GM18951 (cell line): ENCODE measurements at regions not wholly inside any gene's neighbourhood (a gene's known extent, or its start where the extent isn't known, plus 50 kb on each side); places are given as distances from the start of the nearest gene placed in this dataset.

ENCODE experiments used
- POLR2A ChIP-seq: IDR thresholded peaks from 4 replicates; pipeline ENCODE4 v1.6.1; 2011; ENCODE audit warnings: mild to moderate bottlenecking; ENCODE audit not compliant: insufficient read length, insufficient read depth; ENCODE audit errors: extremely low read depth
- in situ Hi-C: fragments of 300-500 bp; cut with MboI; formaldehyde crosslinking; loops from one replicate; pipeline ENCODE4 v1.12.0; 2022; ENCODE audit warnings: low sequenced_read_pairs, mixed read lengths, inconsistent platforms; ENCODE audit not compliant: unreplicated experiment

DNA sequence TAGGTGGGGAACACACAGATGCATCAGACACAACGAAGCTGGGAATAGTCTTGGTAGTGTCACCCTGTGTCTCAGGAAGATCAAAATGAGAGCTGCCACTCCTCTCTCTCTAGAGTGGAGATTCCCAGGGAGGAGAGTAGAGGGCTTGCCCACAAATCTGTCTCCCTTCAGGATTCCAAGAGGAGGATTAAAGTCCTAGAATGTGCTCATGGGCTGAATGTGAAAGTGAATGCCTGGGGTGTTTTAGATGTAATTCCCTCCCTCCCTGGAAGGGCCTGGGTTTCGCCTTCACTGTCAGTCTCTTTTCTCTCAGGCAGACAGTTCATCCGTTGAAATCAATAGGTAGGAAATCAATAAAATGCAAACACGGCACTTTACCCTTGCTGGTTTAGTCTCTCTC, 282.6 kb upstream of the PPARGC1A start:
- TF ChIP-seq POLR2A: no peak
- in situ Hi-C loops: no loop called here

DNA sequence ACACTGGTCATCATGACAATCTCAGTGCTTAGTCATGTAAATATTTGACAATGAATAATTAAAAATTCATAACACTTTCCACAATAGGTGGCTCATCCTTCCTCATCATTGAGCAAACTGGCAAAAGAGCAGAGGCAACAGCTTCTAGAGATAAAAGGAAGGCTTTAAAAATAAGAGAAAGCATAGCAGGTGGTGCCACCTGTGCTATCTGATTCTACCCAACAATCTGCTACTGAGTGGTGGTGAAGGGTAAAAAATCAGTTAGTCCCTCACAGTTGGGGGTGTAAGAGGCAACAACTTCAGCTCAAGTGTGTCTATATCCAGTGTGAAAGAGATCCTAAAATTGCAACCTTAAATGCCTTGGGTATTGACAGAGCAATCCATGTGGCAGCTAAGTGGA, 280.1 kb upstream of the PPARGC1A start:
- TF ChIP-seq POLR2A: no peak
- in situ Hi-C loops: no loop called here

DNA sequence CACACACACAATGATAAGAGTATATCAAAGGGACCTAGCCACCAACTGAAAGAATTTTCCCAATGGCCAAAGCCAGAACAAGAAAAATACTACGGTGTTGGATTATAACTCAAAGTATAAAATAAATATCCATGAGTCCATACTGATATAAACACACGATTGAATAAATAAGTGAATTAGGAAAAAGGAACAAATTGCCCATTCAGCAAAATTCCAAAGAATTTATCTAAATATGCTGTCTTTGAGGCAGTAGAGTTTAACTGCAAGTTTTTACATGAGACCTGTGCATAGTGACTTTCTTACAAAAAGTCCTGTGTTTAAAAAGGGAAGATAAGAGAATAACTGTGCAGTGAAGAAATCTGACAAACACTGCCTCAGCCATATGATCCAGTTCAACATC, 278.8 kb upstream of the PPARGC1A start:
- TF ChIP-seq POLR2A: no peak
- in situ Hi-C loops: no loop called here

DNA sequence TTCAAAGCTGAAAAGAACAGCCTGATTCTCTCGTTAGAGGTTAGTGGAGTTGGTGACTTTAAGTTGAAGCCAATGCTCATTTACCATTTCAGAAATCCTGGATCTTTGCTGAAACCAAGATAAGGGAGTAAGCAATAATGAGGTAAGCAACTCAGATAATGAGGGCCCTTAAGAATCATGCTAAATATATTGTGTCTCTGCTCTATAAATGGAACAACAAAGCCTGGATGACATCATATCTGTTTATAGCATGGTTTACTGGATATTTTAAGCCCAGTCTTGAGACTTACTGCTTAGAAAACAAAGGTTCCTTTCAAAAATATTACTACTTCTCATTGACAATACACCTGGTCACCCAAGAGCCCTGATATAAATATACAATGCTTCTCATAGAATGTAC, 276.7 kb upstream of the PPARGC1A start:
- in situ Hi-C loops: no loop called here
- TF ChIP-seq POLR2A: no peak

DNA sequence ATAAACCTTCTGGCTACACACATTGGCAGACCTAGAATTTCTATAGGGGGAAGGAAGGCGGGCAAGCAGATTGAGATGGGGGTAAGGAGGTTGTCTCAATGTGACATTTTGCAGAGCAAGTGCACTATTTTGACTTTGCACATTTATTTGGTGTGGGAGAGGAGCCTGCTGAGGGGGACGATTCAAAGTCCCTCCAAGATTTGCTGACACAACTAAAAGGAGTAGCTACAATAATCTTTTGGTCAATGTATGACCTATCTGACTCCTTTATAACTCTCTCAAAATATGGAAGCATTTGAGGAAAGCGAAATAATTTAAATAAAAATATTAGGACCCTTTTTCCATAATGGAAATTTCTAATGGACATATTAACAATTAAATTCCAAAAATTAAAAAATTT, 274.9 kb upstream of the PPARGC1A start:
- TF ChIP-seq POLR2A: no peak
- in situ Hi-C loops: no loop called here

DNA sequence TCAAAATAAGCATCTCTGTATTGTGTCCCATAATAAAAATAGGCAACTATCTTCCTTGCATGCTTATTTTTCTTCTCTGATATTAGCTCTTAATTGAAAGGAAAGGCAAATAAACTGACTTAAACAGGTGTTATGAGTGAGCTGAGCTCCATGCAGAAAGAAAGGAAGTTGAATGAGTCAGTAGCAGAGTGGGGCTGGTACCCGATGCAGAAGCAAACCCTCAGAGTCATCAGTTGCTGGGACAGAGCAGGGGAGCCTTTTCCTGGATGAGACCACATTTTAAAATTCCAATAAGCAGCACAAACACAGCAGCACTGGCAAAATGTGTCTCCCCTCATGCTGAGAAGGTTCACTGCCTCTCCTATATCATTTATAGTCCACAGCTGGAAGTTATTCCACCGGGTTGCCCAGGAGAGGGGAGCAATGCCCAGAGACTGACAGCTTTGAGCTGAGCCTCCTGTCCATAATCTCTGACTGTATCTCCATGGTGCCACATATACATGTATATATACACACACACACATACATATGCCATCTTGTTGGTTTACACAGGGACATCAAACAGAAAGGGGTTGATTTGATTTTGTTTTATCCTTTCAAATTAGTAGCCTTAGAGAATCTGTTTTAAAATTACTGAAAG, 274.3 kb upstream of the PPARGC1A start:
- no peak for TF ChIP-seq POLR2A
- in situ Hi-C loops: no loop called here

DNA sequence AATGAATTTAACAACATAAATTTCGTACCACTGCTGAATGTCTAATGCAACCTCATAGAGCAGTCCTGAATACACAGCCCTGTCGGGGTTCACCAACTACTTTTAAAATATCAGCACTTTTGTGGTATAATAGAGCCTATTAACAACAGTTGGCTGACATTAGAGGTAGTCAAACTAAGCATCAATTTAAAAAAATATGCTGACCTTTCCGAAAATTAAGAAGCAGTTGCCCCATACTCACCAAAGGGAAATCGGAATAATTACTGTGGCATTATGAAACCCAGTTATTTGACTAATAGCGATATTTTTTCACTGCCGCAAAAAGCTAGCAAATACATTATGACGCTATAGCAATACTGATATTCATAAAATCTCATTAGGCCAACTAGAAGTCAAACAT, 273.5 kb upstream of the PPARGC1A start:
- in situ Hi-C loops: no loop called here

DNA sequence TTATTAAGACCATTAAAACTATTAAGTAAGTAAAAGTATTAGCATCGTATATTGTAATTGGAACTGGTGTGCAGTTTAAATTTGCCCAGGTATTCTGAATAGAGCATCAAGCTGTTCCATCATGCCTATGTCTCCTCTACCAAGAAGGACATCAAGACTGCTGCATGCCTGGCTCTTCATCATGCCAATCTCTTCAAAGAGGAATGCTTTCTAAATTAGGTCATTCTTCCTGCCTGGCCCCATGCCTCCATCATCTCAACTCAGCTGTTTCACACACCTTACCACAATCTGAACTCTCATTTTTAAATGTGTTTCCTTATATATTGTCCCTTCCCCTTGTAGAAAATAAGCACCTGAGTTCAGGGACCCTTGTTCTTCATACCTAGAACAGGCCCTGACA, 270.5 kb upstream of the PPARGC1A start:
- TF ChIP-seq POLR2A: no peak
- in situ Hi-C loops: no loop called here

More for the DNA sequence above, 273.5 kb upstream of the PPARGC1A start:
- TF ChIP-seq POLR2A: no peak

DNA sequence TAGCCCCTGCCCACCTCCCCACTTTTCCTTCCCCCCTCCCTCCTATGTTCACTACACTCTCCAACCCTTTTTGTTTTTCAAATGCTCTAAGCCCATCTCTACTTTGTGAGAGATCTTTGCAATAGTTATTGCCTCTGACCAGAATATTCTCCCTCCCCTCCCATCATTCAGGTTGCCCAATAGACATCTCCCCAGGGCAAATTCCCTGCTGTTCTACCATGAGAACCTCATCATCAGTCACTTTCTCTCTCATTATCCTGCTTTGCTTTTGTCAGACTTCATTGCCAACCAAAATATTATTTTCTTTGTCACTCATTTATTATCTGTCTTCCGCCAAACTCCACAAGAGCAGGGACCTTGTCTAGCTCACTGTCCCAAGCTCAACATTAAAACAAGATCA, 268.2 kb upstream of the PPARGC1A start:
- in situ Hi-C loops: no loop called here
- no peak for TF ChIP-seq POLR2A

DNA sequence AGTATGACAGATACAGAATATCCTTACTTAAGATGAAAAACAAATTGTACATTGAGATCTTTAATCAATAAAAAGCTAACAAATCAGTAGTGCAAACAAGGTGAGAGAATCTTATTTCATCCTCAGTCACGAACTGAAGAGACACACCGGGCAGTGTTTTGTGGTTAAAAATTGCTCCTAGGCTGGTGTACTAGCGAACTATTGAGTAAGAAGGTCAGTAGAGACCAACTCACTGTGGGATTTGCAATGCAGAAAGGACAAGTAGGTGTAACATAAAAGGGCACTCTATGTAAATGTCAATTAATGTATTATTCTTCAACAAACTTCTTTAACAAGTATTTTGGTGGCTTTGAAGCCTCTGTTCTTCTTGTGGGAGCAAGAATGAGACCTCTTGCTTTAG, 260.2 kb upstream of the PPARGC1A start:
- in situ Hi-C loops: no loop called here
- no peak for TF ChIP-seq POLR2A

DNA sequence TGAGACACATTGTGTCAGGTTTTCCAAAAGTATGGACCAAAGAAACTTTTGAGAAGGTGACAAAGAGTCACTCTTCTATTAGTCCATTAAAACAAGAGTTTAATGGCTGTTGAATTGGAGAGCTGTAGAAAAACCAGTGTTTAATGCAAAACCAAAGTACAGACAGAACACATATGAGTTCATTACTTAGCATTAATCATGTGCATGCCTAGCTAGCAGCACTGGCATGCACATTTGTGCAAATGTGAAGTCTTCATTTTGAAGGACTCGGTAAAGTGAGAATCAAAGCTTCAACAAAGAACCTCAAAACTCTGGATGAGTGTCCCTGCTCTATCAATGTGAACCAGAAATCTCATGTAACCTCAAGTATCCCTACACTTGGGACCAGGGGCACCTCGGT, 256.3 kb upstream of the PPARGC1A start:
- no peak for TF ChIP-seq POLR2A
- in situ Hi-C loops: no loop called here

DNA sequence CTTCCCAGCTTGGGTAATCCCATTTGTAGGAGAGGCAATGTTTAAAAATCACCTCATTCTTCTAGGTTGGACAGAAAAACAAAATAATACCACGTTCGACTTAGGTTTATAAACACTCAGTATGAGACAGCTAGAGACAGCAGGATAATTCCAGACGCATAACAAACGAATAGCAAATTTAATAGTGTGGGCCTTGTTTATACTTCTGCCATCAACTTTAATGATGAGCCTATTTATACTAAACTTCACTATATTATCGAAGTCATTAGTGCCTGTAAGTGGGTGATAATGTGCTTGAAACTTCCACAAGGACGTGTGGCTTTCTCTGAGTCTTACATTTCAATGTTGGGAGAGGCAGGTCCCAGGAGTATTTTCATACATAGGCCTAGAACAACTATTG, 255.7 kb upstream of the PPARGC1A start:
- no peak for TF ChIP-seq POLR2A
- in situ Hi-C loops: no loop called here

DNA sequence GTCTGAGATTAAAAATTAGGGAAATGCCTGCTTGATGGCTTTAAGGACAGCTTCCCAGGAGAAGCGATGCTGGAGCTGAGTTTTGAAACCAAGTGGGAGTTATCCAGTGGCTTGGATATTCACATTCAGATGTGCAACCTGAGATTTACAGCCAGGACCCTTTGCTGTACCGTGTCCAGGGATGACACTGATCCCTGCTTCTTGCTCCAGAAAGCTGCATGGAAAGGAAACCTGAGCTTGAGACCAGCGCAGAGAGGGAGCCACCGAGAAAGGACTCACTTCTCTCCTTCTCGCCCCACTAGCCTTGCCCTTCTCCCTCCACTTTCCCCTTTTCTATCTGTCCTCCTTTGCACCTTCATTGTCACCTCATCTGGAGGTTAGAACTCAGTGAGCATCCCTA, 254.5 kb upstream of the PPARGC1A start:
- no peak for TF ChIP-seq POLR2A
- in situ Hi-C loops: no loop called here

DNA sequence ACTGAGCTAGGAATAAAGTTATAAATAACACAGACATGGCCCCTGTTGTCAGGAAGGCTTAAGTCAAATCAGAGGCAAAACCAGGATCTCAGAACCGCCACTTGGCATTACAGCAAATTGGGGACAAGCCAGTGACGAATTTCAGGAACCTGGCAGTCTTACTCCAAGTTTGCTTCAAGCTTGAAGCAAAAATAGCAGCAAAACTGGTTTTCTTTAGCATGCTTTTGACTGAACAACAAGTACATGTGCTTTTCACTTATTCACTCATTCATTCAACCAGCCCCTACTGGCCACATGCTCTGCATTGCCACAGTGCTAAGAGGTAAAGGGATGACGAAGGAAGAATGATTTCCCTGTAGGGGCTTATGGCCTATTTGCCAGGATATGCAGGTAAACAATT, 253.9 kb upstream of the PPARGC1A start:
- in situ Hi-C loops: no loop called here
- no peak for TF ChIP-seq POLR2A

DNA sequence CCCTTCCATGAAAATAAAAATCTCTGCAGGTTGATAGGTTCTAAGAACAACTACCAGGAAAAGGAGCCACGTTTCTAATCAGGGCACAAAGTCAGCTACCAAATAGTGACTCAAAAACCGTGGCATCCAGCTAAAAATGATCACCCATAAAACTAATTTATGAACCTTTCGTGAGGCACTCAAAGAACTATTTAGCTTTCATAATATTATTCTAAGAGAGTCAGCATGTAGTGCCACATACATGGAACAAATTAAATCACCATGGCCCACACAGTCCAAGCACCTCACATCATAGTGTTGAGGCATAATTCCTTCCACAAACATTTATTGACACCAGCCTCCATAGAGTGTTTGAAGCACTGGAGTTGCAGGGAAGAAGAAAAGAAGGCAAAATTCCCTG, 252.0 kb upstream of the PPARGC1A start:
- in situ Hi-C loops: no loop called here
- no peak for TF ChIP-seq POLR2A
